A673 (cell line): ENCODE measurements at regions not wholly inside any gene's neighbourhood (a gene's known extent, or its start where the extent isn't known, plus 50 kb on each side); places are given as distances from the start of the nearest gene placed in this dataset.

Experiments
- BruUV-seq: library from RNA; stranded (reverse); fragments of 400-500 nt; replicated peaks from 2 replicates; lab custom pipeline; 2021; lab: Mats Ljungman, UMichigan
- CTCF ChIA-PET: fragments of 300-600 bp; sonication (Branson Sonifier 250); formaldehyde crosslinking; loops from one replicate; lab custom pipeline; 2022; ENCODE audit warnings: antibody characterized with exemption; lab: Charles Lee
- POLR2A ChIA-PET: fragments of 300-600 bp; sonication (Branson Sonifier 250); formaldehyde crosslinking; loops from one replicate; lab custom pipeline; 2022; ENCODE audit warnings: antibody characterized with exemption; ENCODE audit not compliant: low non-redundant PET; lab: Charles Lee
- DNase-seq: peaks from one replicate; pipeline ENCODE4 v3.0.0-alpha.2; 2015; ENCODE audit warnings: low spot score
- H3K27ac ChIP-seq: fragments of 200-600 bp; sonication (generic); 2 replicates; pipeline ENCODE4 v1.5.1; 2016; ENCODE audit warnings: mixed run types, low read depth, mild to moderate bottlenecking, mixed read lengths, antibody characterized with exemption, low read length; ENCODE audit not compliant: poor library complexity, severe bottlenecking
- H3K27me3 ChIP-seq: fragments of 200-600 bp; sonication (generic); replicated peaks from 2 replicates; pipeline ENCODE4 v1.6.1; 2017; ENCODE audit warnings: mixed run types, low read depth, mild to moderate bottlenecking, mixed read lengths, antibody characterized with exemption, low read length; ENCODE audit not compliant: insufficient read depth, poor library complexity
- H3K36me3 ChIP-seq: fragments of 200-600 bp; sonication (generic); 2 replicates; pipeline ENCODE4 v1.6.1; 2016; ENCODE audit warnings: mixed run types, mild to moderate bottlenecking, mixed read lengths, antibody characterized with exemption, low read length; ENCODE audit not compliant: insufficient read depth, poor library complexity, severe bottlenecking
- H3K4me1 ChIP-seq: fragments of 200-600 bp; sonication (generic); 2 replicates; pipeline ENCODE4 v1.6.1; 2017; ENCODE audit warnings: mixed run types, mild to moderate bottlenecking, mixed read lengths, antibody characterized with exemption, low read length; ENCODE audit not compliant: insufficient read depth, poor library complexity, severe bottlenecking
- H3K4me3 ChIP-seq: fragments of 200-600 bp; sonication (generic); 2 replicates; pipeline ENCODE4 v1.5.1; 2016; ENCODE audit warnings: low read depth, mixed run types, mild to moderate bottlenecking, mixed read lengths, low read length; ENCODE audit not compliant: poor library complexity, severe bottlenecking
- H3K9me3 ChIP-seq: fragments of 200-600 bp; sonication (generic); 2 replicates; pipeline ENCODE4 v1.6.1; 2016; ENCODE audit warnings: mixed run types, low read depth, mild to moderate bottlenecking, mixed read lengths, antibody characterized with exemption, low read length; ENCODE audit not compliant: poor library complexity, severe bottlenecking
- CTCF ChIP-seq: fragments of 300-800, 200-600 bp; sonication (generic); conservative IDR thresholded peaks from 2 replicates; pipeline ENCODE4 v1.5.1; 2017; ENCODE audit warnings: low read depth, mild to moderate bottlenecking, antibody characterized with exemption, low read length, moderate library complexity, mixed read lengths
- EZH2 ChIP-seq: fragments of 200-600 bp; sonication (generic); IDR thresholded peaks from 2 replicates; pipeline ENCODE4 v1.6.1; 2017; ENCODE audit warnings: borderline replicate concordance, low read depth, mild to moderate bottlenecking, mixed read lengths, antibody characterized with exemption, low read length; ENCODE audit not compliant: poor library complexity, severe bottlenecking
- intact Hi-C: fragments of 100-400 bp; cut with micrococcal nuclease; formaldehyde crosslinking; loops from one replicate; pipeline ENCODE4 v1.10.0; 2022; ENCODE audit not compliant: unreplicated experiment

GRCh38 chr19:30718707-30719106 lies 346.5 kb downstream of the ZNF536 start:
- DNase-seq = peak; percentile 10
- POLR2A ChIA-PET = no interaction called here
- no peaks in the 10 kb centered on the region for H3K36me3 ChIP-seq
- H3K4me1 ChIP-seq = peaks cover 17% of the 10 kb centered on the region
- no peaks in the 10 kb centered on the region for H3K9me3 ChIP-seq
- no peaks in the 10 kb centered on the region for H3K27me3 ChIP-seq
- peak overlapping the region; percentile 68 for H3K27ac ChIP-seq
- CTCF ChIA-PET = no interaction called here
- H3K4me3 ChIP-seq = peak overlapping the region; percentile 50
- no peak for TF ChIP-seq EZH2
- TF ChIP-seq CTCF = no peak
- intact Hi-C loops = no loop called here
- no TSS peak for BruUV-seq

GRCh38 chr19:30718014-30718413 lies 345.8 kb downstream of the ZNF536 start:
- POLR2A ChIA-PET = no interaction called here

GRCh38 chr19:30717381-30717780 lies 345.2 kb downstream of the ZNF536 start:
- no peaks in the 10 kb centered on the region for H3K9me3 ChIP-seq
- H3K27me3 ChIP-seq = no peaks in the 10 kb centered on the region
- POLR2A ChIA-PET = no interaction called here
- no peak for DNase-seq
- H3K4me3 ChIP-seq = no peak overlapping the region
- no TSS peak for BruUV-seq
- H3K27ac ChIP-seq = no peak overlapping the region
- CTCF ChIA-PET = no interaction called here
- no peak for TF ChIP-seq CTCF
- TF ChIP-seq EZH2 = no peak
- intact Hi-C loops = no loop called here
- H3K36me3 ChIP-seq = no peaks in the 10 kb centered on the region
- peaks cover 17% of the 10 kb centered on the region for H3K4me1 ChIP-seq

More at GRCh38 chr19:30718014-30718413, 345.8 kb downstream of the ZNF536 start:
- CTCF ChIA-PET = no interaction called here
- no peak overlapping the region for H3K4me3 ChIP-seq
- intact Hi-C loops = no loop called here
- H3K27me3 ChIP-seq = no peaks in the 10 kb centered on the region
- H3K27ac ChIP-seq = no peak overlapping the region
- H3K9me3 ChIP-seq = no peaks in the 10 kb centered on the region
- no peaks in the 10 kb centered on the region for H3K36me3 ChIP-seq
- DNase-seq = no peak
- TF ChIP-seq CTCF = no peak
- TF ChIP-seq EZH2 = no peak
- BruUV-seq = no TSS peak
- peaks cover 17% of the 10 kb centered on the region for H3K4me1 ChIP-seq
